Natural killer cell (primary cell): ENCODE measurements at regions not wholly inside any gene's neighbourhood (a gene's known extent, or its start where the extent isn't known, plus 50 kb on each side); places are given as distances from the start of the nearest gene placed in this dataset.
A peak's percentile ranks its signal among the peaks of the same experiment; 100 is the strongest.
"Not testable (repeated sequence)": the region's sequence is repeated elsewhere in the genome, so short reads cannot be mapped to it uniquely, and the experiment has no call there.

Experiments used
- ATAC-seq, 3 donors: fragments of 150-1000 bp in 2 of 3; fragments of 200-7000 bp in 1 of 3; cut with Tn5 transposase; 1 replicate in 1 of 3; 2 replicates in 2 of 3; pipeline ENCODE4 v1.10.0; 2021; ENCODE audit warnings: mild to moderate bottlenecking in 2 of 3, moderate library complexity in 2 of 3
- DNase-seq, 2 donors: peaks; one replicate each; pipeline versions ENCODE4 v3.0.0 to v3.0.0-alpha.2; 2013 to 2021; ENCODE audit warnings: mixed read lengths in 1 of 2
- H3K27ac ChIP-seq: one replicate; pipeline ENCODE4 v1.5.1; 2013; ENCODE audit warnings: mild to moderate bottlenecking, low read length
- H3K27me3 ChIP-seq: one replicate; pipeline ENCODE4 v1.6.1; 2013; ENCODE audit warnings: low read length; ENCODE audit not compliant: control insufficient read depth, insufficient read depth
- H3K36me3 ChIP-seq: one replicate; pipeline ENCODE4 v1.6.1; 2013; ENCODE audit warnings: low read length; ENCODE audit not compliant: control insufficient read depth, insufficient read depth
- H3K4me1 ChIP-seq: one replicate; pipeline ENCODE4 v1.6.1; 2013; ENCODE audit warnings: low read length; ENCODE audit not compliant: control insufficient read depth, insufficient read depth
- H3K4me3 ChIP-seq: one replicate; pipeline ENCODE4 v1.5.1; 2013; ENCODE audit warnings: low read length
- H3K9me3 ChIP-seq: one replicate; pipeline ENCODE4 v1.6.1; 2013; ENCODE audit warnings: low read length; ENCODE audit not compliant: control insufficient read depth, insufficient read depth
- H3K27ac Mint-ChIP-seq, 2 donors: one replicate each; pipeline ENCODE4 v1.8.0; 2022; ENCODE audit warnings: mild to moderate bottlenecking in 2 of 2, mixed read lengths in 2 of 2, moderate library complexity in 1 of 2
- H3K27me3 Mint-ChIP-seq, 2 donors: one replicate each; pipeline ENCODE4 v1.8.0; 2022; ENCODE audit warnings: low read depth in 2 of 2, mixed read lengths in 2 of 2
- H3K36me3 Mint-ChIP-seq: one replicate; pipeline ENCODE4 v1.8.0; 2022; ENCODE audit warnings: mixed read lengths
- H3K4me1 Mint-ChIP-seq, 2 donors: one replicate each; pipeline ENCODE4 v1.8.0; 2022; ENCODE audit warnings: mixed read lengths in 2 of 2
- H3K4me3 Mint-ChIP-seq: one replicate; pipeline ENCODE4 v1.8.0; 2022; ENCODE audit warnings: mild to moderate bottlenecking, moderate library complexity, mixed read lengths
- H3K9me3 Mint-ChIP-seq, 2 donors: one replicate each; pipeline ENCODE4 v1.8.0; 2022; ENCODE audit warnings: mixed read lengths in 2 of 2
- WGBS: methylation state at CpG from one replicate; pipeline ENCODE4 v1.1.7; 2013; ENCODE audit warnings: missing lambda C conversion rate; ENCODE audit not compliant: insufficient coverage; 5-methylcytosine and 5-hydroxymethylcytosine counted together
- intact Hi-C: fragments of 100-400 bp; cut with micrococcal nuclease; formaldehyde crosslinking; loops from one replicate; pipeline ENCODE4 v1.14.2; 2022
- TF ChIP-seq, protein P1 (sequence below): fragments of 200-600 bp; IDR thresholded peaks from one replicate; pipeline ENCODE4 v1.8.0; 2022; ENCODE audit warnings: antibody characterized with exemption

DNA sequence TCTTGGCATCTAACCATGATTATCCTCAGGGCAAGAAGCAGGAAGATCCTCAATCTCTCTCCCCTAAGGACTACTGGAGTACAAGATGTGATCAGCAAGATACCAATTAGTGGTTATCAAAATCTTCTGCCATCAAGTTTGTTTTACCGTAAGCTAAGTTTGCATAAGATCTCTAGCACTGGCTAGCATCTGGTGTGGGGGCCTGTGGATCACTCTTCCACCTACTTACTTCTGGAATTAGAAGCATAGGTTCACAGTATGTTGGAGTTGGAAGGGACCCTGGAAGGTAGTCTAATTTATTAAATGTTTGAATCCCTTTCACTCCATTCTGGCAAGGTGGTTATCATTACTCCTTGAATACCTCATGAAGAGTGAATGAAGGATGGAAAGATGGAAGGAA is 93.3 kb upstream of the BANK1 start:
- DNase-seq (no peak), ATAC-seq (no peak)
- TF ChIP-seq, protein P1, sequence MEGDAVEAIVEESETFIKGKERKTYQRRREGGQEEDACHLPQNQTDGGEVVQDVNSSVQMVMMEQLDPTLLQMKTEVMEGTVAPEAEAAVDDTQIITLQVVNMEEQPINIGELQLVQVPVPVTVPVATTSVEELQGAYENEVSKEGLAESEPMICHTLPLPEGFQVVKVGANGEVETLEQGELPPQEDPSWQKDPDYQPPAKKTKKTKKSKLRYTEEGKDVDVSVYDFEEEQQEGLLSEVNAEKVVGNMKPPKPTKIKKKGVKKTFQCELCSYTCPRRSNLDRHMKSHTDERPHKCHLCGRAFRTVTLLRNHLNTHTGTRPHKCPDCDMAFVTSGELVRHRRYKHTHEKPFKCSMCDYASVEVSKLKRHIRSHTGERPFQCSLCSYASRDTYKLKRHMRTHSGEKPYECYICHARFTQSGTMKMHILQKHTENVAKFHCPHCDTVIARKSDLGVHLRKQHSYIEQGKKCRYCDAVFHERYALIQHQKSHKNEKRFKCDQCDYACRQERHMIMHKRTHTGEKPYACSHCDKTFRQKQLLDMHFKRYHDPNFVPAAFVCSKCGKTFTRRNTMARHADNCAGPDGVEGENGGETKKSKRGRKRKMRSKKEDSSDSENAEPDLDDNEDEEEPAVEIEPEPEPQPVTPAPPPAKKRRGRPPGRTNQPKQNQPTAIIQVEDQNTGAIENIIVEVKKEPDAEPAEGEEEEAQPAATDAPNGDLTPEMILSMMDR, result no peak
- H3K27me3 Mint-ChIP-seq, result peaks cover 0 to 7% of the 10 kb centered on the region in 2 donors
- Histone ChIP-seq H3K27ac (no peak overlapping the region), H3K4me1 (no peaks in the 10 kb centered on the region), H3K4me3 (no peak overlapping the region), H3K36me3 (no peaks in the 10 kb centered on the region), H3K27me3 (no peaks in the 10 kb centered on the region), H3K9me3 (no peaks in the 10 kb centered on the region)
- intact Hi-C loops, result no loop called here
- no peak overlapping the region for H3K4me3 Mint-ChIP-seq
- 100% methylated on average over 1 of the region's 1 CpG for WGBS
- H3K27ac Mint-ChIP-seq, result no peak overlapping the region
- no peaks in the 10 kb centered on the region for H3K4me1 Mint-ChIP-seq
- no peaks in the 10 kb centered on the region for H3K36me3 Mint-ChIP-seq
- no peaks in the 10 kb centered on the region for H3K9me3 Mint-ChIP-seq

DNA sequence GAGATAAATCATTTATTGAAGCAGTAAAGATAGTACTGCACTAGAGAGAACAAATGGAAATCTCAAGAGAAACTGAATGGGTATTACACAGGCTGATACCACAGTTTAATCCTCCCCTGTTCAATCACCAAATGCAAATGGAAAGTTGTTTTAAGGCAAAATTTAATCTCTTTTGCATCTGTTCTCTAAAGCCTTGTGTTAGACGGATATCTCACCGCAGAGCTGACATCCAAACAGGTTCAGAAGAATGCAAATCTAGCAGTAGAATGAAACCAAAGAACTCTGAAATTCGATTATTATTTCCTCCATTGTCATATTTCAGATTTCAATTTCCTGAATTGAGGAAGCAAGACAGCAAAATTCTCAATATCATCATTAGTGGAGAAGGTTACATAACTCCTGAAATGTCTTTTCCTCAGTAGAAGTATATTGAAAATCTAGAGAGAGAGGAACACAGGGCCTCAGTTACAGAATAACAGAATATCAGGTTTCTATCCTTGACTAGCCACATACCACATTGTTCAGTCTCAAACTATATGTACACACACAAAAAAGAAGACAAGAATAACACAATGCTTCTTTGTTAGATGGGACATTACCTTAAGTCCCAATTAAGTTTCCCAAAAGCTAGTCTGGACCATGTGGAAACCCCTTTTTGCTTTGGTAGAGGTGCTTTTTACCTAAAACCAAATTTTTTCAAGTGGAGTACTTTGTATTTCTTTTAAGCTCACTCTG is 94.1 kb upstream of the BANK1 start:
- no peaks in the 10 kb centered on the region for H3K9me3 Mint-ChIP-seq
- Histone ChIP-seq H3K27me3 (no peaks in the 10 kb centered on the region), H3K36me3 (no peaks in the 10 kb centered on the region), H3K27ac (no peak overlapping the region), H3K4me1 (no peaks in the 10 kb centered on the region), H3K4me3 (no peak overlapping the region), H3K9me3 (no peaks in the 10 kb centered on the region)
- DNase-seq (no peak), ATAC-seq (peak in 1 of 3 donors; percentile 10)
- H3K4me3 Mint-ChIP-seq, result no peak overlapping the region
- peaks cover 0 to 7% of the 10 kb centered on the region in 2 donors for H3K27me3 Mint-ChIP-seq
- no peaks in the 10 kb centered on the region for H3K36me3 Mint-ChIP-seq
- H3K27ac Mint-ChIP-seq, result no peak overlapping the region
- no peaks in the 10 kb centered on the region for H3K4me1 Mint-ChIP-seq
- intact Hi-C loops, result no loop called here
- TF ChIP-seq, protein P1, result no peak
- 92% methylated on average over 2 of the region's 3 CpGs for WGBS

DNA sequence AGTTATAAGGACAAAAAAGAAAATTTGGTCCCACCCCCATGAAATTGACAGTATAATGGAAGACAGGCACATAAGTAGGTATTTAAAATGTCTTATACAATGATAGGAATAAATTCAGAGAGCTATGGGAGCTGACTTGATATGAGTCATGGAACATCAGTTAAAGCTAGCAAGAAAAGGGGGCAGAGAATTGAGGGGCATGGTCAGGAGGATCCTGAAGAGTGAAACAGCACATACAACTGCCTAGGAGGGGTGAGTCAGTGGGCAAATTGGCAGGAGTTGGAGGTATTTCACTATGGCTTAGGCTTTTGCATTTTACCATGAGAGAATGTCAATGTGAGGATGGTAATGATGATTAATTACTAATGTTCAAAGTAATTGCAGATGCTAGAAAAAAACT is 95.4 kb upstream of the BANK1 start:
- Mint-ChIP-seq H3K36me3 (no peaks in the 10 kb centered on the region), H3K4me1 (no peaks in the 10 kb centered on the region), H3K9me3 (no peaks in the 10 kb centered on the region), H3K27me3 (peaks cover 0 to 13% of the 10 kb centered on the region in 2 donors), H3K4me3 (no peak overlapping the region), H3K27ac (no peak overlapping the region)
- ATAC-seq (no peak), DNase-seq (no peak)
- Histone ChIP-seq H3K27ac (no peak overlapping the region), H3K9me3 (no peaks in the 10 kb centered on the region), H3K4me3 (no peak overlapping the region), H3K4me1 (no peaks in the 10 kb centered on the region), H3K27me3 (no peaks in the 10 kb centered on the region), H3K36me3 (no peaks in the 10 kb centered on the region)
- TF ChIP-seq, protein P1, result no peak
- intact Hi-C loops, result no loop called here

DNA sequence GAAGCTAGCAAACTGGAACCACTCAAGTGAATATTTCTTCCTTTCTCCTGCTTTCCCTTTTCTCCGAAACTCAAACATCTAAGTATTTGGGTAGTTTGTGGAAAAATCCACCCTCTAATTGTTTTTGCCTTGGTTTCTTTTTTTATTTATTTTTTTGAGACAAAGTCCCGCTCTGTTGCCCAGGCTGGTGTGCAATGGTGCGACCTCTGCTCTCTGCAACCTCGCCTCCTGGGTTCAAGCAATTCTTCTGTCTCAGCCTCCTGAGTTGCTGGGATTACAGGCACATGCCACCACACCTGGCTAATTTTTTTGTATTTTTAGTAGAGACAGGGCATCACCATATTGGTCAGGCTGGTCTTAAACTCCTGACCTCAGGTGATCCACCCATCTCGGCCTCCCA is 96.1 kb upstream of the BANK1 start:
- intact Hi-C loops, H3K4me3 ChIP-seq, ATAC-seq, H3K4me1 ChIP-seq, H3K9me3 ChIP-seq, DNase-seq, H3K27me3 ChIP-seq, H3K4me1 Mint-ChIP-seq, H3K27me3 Mint-ChIP-seq, H3K27ac ChIP-seq, H3K9me3 Mint-ChIP-seq, H3K36me3 ChIP-seq, H3K27ac Mint-ChIP-seq, H3K4me3 Mint-ChIP-seq, H3K36me3 Mint-ChIP-seq: not testable (repeated sequence)
- 75% methylated on average over 4 of the region's 5 CpGs for WGBS
